NCI-H510A (cell line): ENCODE measurements at regions not wholly inside any gene's neighbourhood (a gene's known extent, or its start where the extent isn't known, plus 50 kb on each side); places are given as distances from the start of the nearest gene placed in this dataset.

Experiments
- DNase-seq: peaks from one replicate; lab custom pipeline; 2025; lab: John Stamatoyannopoulos, UW

GRCh38 chr21:38741092-38741949, 64.4 kb upstream of the ETS2 start:
- no peak for DNase-seq

DNA sequence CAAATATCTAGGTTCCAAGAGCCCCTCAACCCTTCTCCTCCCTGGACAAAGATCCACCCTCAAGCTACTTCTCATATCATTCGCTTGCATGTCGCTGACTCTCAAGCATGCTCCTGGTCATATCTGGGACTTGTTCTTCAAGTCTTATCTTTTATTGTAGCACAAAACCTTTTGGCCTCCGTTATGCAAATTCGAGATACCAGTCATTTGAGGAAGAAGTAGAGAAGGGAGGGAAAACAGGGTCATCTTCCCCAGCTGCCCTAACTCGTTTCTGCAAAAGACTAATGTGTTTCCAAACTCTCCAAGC, 63.8 kb upstream of the ETS2 start:
- no peak for DNase-seq

DNA sequence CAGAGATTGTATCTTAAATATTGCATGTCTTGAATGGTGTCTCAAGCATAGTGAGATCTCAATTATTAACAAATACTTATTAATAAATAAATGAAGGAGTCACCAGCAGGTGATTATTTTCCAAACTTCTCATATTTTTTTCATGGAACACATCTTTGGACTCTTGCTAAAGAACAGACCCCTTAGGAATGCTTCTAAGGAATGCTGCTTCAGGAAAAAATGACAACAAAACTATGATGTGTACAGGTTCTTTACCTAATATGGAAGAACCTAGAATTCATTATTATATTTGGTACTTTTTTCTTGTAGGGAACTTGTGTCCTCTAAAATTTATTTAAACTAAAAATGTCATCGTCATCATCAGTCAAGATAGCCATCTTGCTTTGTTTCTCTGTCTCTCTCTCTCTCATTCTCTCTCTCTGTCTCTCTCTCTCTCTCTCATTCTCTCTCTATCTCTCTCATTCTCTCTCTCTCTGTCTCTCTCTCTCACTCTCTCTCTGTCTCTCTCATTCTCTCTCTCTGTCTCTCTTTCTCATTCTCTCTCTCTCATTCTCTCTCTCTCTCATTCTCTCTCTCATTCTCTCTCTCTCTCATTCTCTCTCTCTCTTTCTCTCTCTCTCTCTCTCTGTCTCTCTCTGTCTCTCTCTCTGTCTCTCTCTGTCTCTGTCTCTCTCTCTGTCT, 63.0 kb upstream of the ETS2 start:
- DNase-seq = no peak

- DNase-seq = no peak
Measured at GRCh38 chr21:38743772-38744529, 61.8 kb upstream of the ETS2 start.

- DNase-seq = no peak
Measured at GRCh38 chr21:38744861-38745260, 60.9 kb upstream of the ETS2 start.

DNA sequence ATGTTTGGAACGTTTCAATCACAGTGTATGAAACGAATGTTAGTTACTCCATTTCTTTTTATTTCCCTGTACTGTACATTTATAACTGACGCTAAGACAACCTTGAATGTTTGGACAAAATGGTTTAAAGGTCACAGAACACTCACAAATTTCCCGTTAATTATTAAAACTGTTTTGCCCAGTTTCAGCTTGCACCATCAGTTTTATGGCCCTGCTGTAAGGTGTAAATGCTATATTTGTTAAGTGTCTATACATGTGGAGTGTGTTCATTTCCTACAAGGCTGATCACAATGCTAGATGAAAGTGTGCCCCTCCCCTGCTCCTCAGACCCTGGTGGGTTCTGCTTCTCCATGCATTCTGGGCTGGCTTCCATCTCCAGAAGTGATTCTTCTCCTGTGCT, 57.9 kb upstream of the ETS2 start:
- DNase-seq = no peak

- DNase-seq = no peak
Measured at GRCh38 chr21:38751379-38752050, 54.2 kb upstream of the ETS2 start.

DNA sequence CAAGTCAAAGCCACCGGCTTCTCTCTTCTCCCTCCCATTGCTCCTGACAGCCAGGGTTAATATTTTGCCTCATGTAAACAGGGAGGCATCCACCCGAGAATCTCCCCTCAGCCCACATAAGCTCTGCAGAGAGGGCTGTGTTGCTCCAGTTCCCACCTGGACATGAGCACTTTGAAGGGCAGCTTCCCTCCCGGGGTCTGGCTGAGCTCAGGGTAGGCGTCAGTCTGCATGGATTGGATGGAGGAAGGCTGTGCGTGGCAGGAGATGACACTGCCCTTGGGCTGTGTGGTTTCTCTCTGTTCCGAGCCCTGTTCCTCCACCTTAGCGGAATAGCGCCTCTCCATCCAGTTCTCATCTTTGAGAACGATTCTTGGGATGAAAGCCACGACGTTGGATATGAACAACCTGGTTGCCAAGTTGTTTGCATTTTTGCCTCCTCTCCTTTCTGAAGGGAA, 53.7 kb upstream of the ETS2 start:
- DNase-seq = no peak

GRCh38 chr21:38753114-38753513, 52.6 kb upstream of the ETS2 start:
- no peak for DNase-seq

- DNase-seq = no peak
Measured at GRCh38 chr21:38753557-38753971, 52.2 kb upstream of the ETS2 start.
